ENCODE measurements at regions not wholly inside any gene's neighbourhood (a gene's known extent, or its start where the extent isn't known, plus 50 kb on each side); places are given as distances from the start of the nearest gene placed in this dataset.

GRCh38 chr5:2183154-2184025 lies 300.7 kb upstream of the IRX4 start:
- in situ Hi-C loops (cut with HindIII; ENCODE audit: low sequenced_read_pairs): no loop called here

GRCh38 chr5:2182020-2182419 lies 299.3 kb upstream of the IRX4 start:
- in situ Hi-C loops (cut with HindIII; ENCODE audit: low sequenced_read_pairs): no loop called here

DNA sequence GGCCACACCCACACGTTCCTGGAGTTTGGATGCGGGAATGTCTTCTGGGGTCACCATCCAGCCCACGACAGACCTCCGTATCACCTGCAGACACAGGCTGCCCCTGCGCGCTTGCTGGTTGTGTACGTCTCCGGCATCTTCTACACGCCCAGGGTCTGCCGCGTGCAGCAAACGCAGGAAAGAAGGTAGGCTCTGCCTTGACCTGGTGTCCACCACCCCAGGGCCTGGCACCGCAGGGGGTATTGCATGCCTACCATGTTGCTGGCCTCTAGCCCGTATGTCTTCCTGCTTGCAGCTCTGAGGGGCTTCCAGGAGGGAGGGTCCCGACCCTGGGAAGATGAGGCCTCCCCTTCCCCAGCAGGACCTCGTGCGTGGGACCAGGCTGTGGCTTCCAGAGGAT lies 298.8 kb upstream of the IRX4 start:
- in situ Hi-C loops (cut with HindIII; ENCODE audit: low sequenced_read_pairs): no loop called here

DNA sequence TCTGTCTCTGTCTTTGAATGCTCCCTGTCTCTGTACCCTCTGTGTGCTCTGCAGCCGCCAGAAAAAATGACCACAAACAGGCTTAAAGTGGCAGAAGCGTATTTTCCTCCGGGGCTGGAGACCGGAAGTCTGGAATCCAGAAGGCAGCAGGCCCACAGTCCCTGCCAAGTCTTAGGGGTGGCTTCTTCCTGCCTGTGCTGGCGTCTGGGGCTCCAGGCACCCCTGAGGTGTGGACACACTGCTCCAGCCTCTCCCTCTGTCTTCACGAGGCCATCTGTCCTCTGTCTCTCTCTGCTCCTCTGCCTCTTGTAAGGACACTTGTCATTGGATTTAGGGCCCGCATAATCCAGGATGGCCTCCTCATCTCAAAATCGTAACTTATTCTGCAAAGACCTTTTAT lies 298.4 kb upstream of the IRX4 start:
- in situ Hi-C loops (cut with HindIII; ENCODE audit: low sequenced_read_pairs): no loop called here

- in situ Hi-C loops (cut with HindIII; ENCODE audit: low sequenced_read_pairs): no loop called here
Measured at GRCh38 chr5:2180456-2180855, 297.7 kb upstream of the IRX4 start.

DNA sequence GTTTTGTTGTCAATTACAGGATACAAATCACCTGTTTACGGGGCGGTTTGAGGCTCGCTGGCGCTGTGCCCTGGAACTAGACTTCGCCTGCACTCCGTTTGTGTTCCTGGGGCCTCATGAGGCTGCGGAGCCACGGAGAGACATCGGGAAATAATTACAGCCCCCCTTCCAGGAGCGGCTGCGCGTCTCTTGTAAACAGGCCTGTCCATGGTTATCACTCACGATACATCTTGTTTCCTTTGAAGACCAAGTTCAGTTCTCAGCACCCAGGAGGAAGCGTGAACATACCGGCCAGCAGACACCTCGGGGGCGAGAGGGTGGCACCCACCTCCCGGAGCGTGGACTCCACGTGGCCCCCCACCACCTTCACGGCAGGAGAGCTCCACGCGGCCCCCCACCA lies 297.1 kb upstream of the IRX4 start:
- in situ Hi-C loops (cut with HindIII; ENCODE audit: low sequenced_read_pairs): no loop called here

GRCh38 chr5:2178528-2178927 lies 295.8 kb upstream of the IRX4 start:
- in situ Hi-C loops (cut with HindIII; ENCODE audit: low sequenced_read_pairs): no loop called here

DNA sequence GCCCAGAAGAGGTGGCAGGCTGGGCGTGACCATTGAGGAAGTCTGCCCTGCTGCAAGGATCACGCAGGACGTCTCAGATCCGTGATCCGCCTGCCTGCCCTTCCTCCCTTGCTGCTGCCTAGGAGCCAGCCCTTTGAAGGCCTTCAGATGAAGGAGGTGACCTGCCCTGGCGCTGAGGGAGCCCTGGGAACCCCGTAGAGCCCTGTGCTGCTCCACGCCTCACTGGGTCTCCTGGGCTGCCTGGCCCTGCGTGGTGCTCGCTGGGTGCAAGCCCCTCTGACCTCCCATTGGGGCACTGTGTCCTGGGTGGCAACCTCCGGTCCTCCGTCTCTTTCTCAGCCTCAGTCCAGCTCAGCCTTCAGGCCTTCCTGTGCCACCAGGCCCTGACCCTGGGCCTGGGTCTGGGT lies 295.3 kb upstream of the IRX4 start:
- in situ Hi-C loops (cut with HindIII; ENCODE audit: low sequenced_read_pairs): no loop called here

DNA sequence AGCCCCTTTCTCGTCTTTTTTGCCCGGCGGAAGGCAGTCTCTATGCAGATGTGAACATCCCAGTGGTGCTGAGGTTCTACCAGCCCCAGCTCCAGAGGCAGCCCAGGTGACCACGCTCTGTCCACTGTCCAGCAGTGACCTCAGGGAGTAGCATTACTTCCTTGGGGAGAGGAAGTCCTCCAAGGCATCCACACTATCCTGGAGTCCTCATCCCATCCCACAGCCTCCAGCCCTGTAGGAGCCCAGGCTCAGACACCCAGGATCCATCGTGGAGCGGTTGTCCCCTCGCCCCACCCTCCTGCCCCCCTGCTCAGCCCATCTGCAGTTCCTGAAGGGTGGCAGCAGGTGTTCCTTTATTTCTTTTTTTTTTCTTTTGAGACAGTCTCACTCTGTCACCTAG lies 294.5 kb upstream of the IRX4 start:
- in situ Hi-C loops (cut with HindIII; ENCODE audit: low sequenced_read_pairs): no loop called here

DNA sequence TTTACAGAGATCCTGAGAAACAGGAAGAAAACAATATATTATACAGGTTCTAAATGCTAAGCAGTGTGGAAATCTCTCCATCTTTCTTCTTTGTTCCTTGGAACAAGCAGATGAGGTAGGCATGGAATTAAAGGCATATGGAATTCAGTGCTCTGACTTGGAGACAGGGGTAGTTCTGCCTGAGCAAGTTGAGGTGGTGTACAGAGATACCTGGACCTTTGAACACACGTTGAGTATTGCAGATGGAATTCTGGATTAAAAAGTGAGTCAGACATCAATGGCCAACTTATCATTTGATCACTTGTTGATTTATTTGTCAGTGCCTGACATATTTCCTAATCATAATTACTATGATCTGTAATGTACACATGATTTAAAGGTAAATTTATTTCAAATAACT lies 293.9 kb upstream of the IRX4 start:
- in situ Hi-C loops (cut with HindIII; ENCODE audit: low sequenced_read_pairs): no loop called here

DNA sequence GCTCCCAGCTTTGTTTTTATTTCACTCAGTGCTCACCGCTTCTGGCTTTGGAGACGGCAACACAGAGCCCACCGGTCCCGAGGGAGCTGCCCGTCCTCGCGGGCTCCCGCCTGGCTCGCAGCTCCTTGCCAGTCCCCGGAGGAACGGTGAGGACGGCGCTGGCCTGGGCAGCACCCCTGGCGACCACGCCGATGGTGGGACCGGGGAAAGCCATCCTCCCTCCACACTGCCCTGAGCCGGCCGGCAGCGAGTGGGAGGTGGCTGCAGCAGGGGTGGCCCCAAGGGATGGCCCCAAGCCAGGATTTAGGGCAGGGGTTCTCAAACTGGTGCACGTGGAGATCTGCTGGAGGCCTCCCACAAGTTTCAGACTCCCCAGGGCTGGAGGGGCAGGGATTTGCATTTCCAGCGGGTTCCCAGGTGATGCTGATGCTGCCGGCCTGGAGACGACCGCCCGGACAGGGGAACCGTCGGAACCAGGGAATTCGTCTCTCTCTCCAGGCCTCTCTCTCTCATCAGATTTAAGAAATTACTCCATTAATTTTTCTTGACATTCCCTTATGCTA lies 293.2 kb upstream of the IRX4 start:
- in situ Hi-C loops (cut with HindIII; ENCODE audit: low sequenced_read_pairs): no loop called here

DNA sequence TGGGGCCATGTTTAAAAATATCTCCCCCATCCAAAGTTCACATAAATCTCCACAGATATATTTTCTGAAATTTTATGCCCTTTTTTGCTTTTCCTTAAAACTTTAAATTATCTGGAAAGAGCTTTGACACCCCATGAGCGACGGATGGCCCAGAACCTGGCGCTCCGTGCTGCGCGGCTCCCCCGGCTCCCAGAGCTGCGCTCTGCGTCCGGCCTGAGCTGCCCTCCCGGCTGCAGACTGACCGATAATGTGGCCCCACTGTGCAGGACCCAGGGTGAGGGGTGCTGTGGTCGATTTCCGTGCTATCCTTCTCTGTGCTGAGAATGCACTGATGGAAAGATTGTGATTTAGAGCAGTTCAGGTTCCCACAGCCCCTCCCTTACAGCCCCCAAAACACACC lies 292.3 kb upstream of the IRX4 start:
- in situ Hi-C loops (cut with HindIII; ENCODE audit: low sequenced_read_pairs): no loop called here

- in situ Hi-C loops (cut with HindIII; ENCODE audit: low sequenced_read_pairs): loop anchor here (25.0 kb wide), 1 partner anchor 412 kb away; no protein-coding TSS in a partner anchor
Measured at GRCh38 chr5:2174538-2174937, 291.8 kb upstream of the IRX4 start.

GRCh38 chr5:2173151-2173834 lies 290.6 kb upstream of the IRX4 start:
- in situ Hi-C loops (cut with HindIII; ENCODE audit: low sequenced_read_pairs): loop anchor here (25.0 kb wide), 1 partner anchor 411 kb away; no protein-coding TSS in a partner anchor

- in situ Hi-C loops (cut with HindIII; ENCODE audit: low sequenced_read_pairs): loop anchor here (25.0 kb wide), 1 partner anchor 410 kb away; no protein-coding TSS in a partner anchor
Measured at GRCh38 chr5:2172471-2172870, 289.7 kb upstream of the IRX4 start.

GRCh38 chr5:2170761-2171160 lies 288.0 kb upstream of the IRX4 start:
- in situ Hi-C loops (cut with HindIII; ENCODE audit: low sequenced_read_pairs): loop anchor here (25.0 kb wide), 1 partner anchor 408 kb away; no protein-coding TSS in a partner anchor

GRCh38 chr5:2169850-2170760 lies 287.4 kb upstream of the IRX4 start:
- in situ Hi-C loops (cut with HindIII; ENCODE audit: low sequenced_read_pairs): loop anchor here (25.0 kb wide), 1 partner anchor 408 kb away; no protein-coding TSS in a partner anchor

DNA sequence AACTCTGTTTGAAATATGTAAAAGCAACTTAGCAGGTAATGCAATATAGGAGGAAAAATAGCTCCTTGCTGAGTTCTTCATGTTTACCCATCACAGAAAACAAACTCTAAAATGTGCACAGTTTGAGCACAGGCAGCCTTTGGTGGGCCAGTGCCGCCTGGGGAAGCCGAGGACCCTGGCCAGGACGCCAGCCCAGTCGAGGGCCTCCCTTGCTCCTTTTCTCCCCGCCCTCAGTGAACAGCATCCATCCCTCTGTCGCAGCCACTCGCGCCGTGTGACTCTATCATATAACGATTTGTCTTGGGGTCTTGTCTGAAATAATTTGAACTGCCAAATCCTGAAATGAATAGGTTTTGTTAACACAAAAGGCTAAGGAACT lies 286.7 kb upstream of the IRX4 start:
- in situ Hi-C loops (cut with HindIII; ENCODE audit: low sequenced_read_pairs): loop anchor here (25.0 kb wide), 1 partner anchor 407 kb away; no protein-coding TSS in a partner anchor

DNA sequence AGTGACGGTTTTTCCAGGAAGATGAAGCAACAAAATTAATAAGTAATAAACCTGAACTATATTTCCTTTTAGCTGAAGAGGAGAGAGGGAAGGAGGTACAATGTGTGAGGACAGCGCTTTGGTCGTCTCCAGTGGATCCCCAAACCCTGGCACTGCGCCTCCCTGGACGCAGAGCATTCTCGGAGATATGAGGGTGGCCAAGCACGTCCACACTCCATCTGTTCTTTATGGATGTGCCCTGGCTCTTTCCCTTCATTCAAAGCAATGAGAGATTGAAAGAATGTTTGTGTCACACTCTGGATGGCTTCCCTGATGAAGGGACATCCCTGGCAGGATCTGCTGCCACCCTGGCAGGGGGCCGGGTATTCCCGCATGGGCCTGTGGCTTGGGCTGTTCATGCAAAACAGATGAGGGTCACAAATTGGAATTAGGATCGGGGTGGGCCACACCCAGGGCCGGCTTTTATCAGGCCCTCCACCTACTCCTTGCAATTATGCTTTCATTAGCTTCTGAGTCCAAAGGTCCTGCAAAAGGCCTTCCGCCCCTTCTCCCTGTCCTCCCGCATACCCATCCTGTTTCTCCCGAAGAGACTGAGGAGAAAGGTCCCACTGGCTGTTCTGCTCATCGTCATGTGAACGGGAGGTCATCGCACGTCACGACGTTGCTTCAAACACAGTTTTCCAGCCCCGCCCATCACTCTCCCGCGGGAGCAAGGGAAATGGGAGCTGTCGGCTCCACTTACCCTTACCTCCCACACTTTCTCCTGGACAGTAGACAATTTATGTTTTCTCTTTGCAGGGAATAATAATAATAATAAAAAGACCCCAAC lies 286.1 kb upstream of the IRX4 start:
- in situ Hi-C loops (cut with HindIII; ENCODE audit: low sequenced_read_pairs): loop anchor here (25.0 kb wide), 1 partner anchor 407 kb away; no protein-coding TSS in a partner anchor

DNA sequence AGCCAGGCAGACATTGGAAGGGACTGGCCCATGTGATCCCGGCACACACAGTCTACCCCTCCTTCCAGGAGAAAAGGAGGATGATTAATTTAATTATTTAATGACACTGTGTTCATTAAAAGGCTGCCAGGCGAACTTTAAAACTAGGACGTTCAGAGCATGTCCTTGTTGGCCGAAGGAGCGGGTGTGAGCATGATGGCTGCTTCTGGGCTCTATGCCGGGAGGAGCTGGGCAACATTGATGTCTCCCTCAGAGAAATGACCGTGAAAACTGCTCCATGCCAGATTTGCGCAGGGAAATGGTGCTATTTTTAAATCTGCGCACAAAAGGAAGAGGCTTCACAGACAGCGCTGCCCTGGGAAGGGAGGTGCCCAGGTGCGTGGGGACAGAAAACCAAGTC lies 284.9 kb upstream of the IRX4 start:
- in situ Hi-C loops (cut with HindIII; ENCODE audit: low sequenced_read_pairs): loop anchor here (25.0 kb wide), 1 partner anchor 405 kb away; no protein-coding TSS in a partner anchor
